Activated T-helper 2 cell treated with anti-CD3 and anti-CD28 coated beads, Interferon-gamma antibody, Interleukin-2, Interleukin-4, amounts not matched to agents 10 μg/mL and 5 μg/mL and 100 μg/mL, durations not matched to agents 14 hours and 24 hours and 36 hours (primary cell): ENCODE measurements at regions not wholly inside any gene's neighbourhood (a gene's known extent, or its start where the extent isn't known, plus 50 kb on each side); places are given as distances from the start of the nearest gene placed in this dataset.
"Not testable (repeated sequence)": the region's sequence is repeated elsewhere in the genome, so short reads cannot be mapped to it uniquely, and the experiment has no call there.

Experiments
- DNase-seq: peaks from one replicate; pipeline ENCODE4 v3.0.0; 2021; ENCODE audit warnings: low spot score
- H3K27ac Mint-ChIP-seq: one replicate; pipeline ENCODE4 v1.8.0; 2021; ENCODE audit warnings: mixed read lengths
- H3K27me3 Mint-ChIP-seq: one replicate; pipeline ENCODE4 v1.8.0; 2021; ENCODE audit warnings: low read depth, mixed read lengths
- H3K36me3 Mint-ChIP-seq: one replicate; pipeline ENCODE4 v1.8.0; 2021; ENCODE audit warnings: low read depth, mixed read lengths
- H3K4me1 Mint-ChIP-seq: one replicate; pipeline ENCODE4 v1.8.0; 2021; ENCODE audit warnings: low read depth, mixed read lengths
- H3K4me3 Mint-ChIP-seq: one replicate; pipeline ENCODE4 v1.8.0; 2021; ENCODE audit warnings: low read depth, mild to moderate bottlenecking, moderate library complexity, mixed read lengths
- H3K9me3 Mint-ChIP-seq: one replicate; pipeline ENCODE4 v1.8.0; 2021; ENCODE audit warnings: mixed read lengths
- intact Hi-C: fragments of 100-400 bp; cut with micrococcal nuclease; formaldehyde crosslinking; loops from one replicate; pipeline ENCODE4 v1.15.1; 2023

DNA sequence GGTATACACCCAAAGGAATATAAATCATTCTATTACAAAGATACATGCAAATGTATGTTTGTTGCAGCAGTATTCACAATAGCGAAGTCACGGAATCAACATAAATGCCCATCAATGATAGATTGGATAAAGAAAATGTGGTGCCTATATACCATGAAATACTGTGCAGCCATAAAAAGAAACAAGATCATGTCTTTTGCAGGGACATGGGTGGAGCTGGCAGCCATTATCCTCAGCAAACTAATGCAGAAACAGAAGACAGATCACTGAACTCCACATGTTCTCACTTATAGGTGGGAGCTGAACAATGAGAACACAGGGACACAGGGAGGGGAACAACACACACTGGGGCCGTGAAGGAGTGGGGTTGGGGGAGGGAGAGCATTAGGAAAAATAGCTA is 315.2 kb downstream of the CPS1 start:
- H3K27me3 Mint-ChIP-seq, H3K4me1 Mint-ChIP-seq, H3K36me3 Mint-ChIP-seq, DNase-seq, H3K27ac Mint-ChIP-seq, H3K9me3 Mint-ChIP-seq, H3K4me3 Mint-ChIP-seq, intact Hi-C loops: not testable (repeated sequence)

- intact Hi-C loops = no loop called here
- no peak for DNase-seq
- H3K27ac Mint-ChIP-seq = no peak overlapping the region
- H3K4me3 Mint-ChIP-seq = no peak overlapping the region
- H3K9me3 Mint-ChIP-seq = no peaks in the 10 kb centered on the region
- no peaks in the 10 kb centered on the region for H3K36me3 Mint-ChIP-seq
- H3K4me1 Mint-ChIP-seq = no peaks in the 10 kb centered on the region
- H3K27me3 Mint-ChIP-seq = no peaks in the 10 kb centered on the region
Measured at GRCh38 chr2:210873631-210874030, 317.2 kb downstream of the CPS1 start.

GRCh38 chr2:210884227-210884626 is 327.8 kb downstream of the CPS1 start:
- Mint-ChIP-seq H3K4me1 (no peaks in the 10 kb centered on the region), H3K36me3 (no peaks in the 10 kb centered on the region), H3K4me3 (no peak overlapping the region), H3K27me3 (no peaks in the 10 kb centered on the region), H3K9me3 (peaks cover 6% of the 10 kb centered on the region), H3K27ac (no peak overlapping the region)
- DNase-seq = no peak
- intact Hi-C loops = no loop called here

DNA sequence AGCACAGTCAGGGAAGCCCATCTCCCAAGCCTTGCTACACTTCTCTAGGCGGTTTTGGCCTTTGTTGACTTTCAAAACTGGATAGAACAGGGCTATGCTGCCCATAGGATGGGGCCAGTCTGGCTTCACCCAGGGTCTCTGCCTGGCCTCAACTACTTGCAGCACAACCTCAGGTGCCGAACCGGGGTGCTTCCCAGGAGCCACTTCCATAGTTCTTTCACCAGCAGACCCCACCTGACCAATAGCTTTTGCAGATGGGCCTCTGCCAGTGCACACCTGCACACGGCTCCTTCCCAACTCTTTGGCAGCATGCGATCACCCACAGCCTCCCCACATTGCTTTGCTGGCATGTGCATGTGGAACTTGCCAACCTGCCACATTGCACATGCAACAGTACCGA is 331.6 kb downstream of the CPS1 start:
- intact Hi-C loops = no loop called here
- Mint-ChIP-seq H3K4me3 (no peak overlapping the region), H3K27me3 (no peaks in the 10 kb centered on the region), H3K27ac (no peak overlapping the region), H3K36me3 (no peaks in the 10 kb centered on the region), H3K4me1 (no peaks in the 10 kb centered on the region), H3K9me3 (peaks cover 6% of the 10 kb centered on the region)
- no peak for DNase-seq

- H3K9me3 Mint-ChIP-seq = peaks cover 5% of the 10 kb centered on the region
- no peaks in the 10 kb centered on the region for H3K36me3 Mint-ChIP-seq
- H3K4me1 Mint-ChIP-seq = no peaks in the 10 kb centered on the region
- H3K27ac Mint-ChIP-seq = no peak overlapping the region
- intact Hi-C loops = no loop called here
- no peak for DNase-seq
- no peak overlapping the region for H3K4me3 Mint-ChIP-seq
- no peaks in the 10 kb centered on the region for H3K27me3 Mint-ChIP-seq
Measured at GRCh38 chr2:210895132-210895531, 338.7 kb downstream of the CPS1 start.

GRCh38 chr2:210899131-210899530 is 342.7 kb downstream of the CPS1 start:
- no peaks in the 10 kb centered on the region for H3K4me1 Mint-ChIP-seq
- no peaks in the 10 kb centered on the region for H3K27me3 Mint-ChIP-seq
- H3K9me3 Mint-ChIP-seq = peaks cover 5% of the 10 kb centered on the region
- no peak overlapping the region for H3K27ac Mint-ChIP-seq
- no peaks in the 10 kb centered on the region for H3K36me3 Mint-ChIP-seq
- H3K4me3 Mint-ChIP-seq = no peak overlapping the region
- intact Hi-C loops = no loop called here
- DNase-seq = no peak

GRCh38 chr2:210901326-210901725 is 344.9 kb downstream of the CPS1 start:
- no peak overlapping the region for H3K27ac Mint-ChIP-seq
- H3K9me3 Mint-ChIP-seq = peaks cover 5% of the 10 kb centered on the region
- DNase-seq = no peak
- H3K4me1 Mint-ChIP-seq = no peaks in the 10 kb centered on the region
- no peaks in the 10 kb centered on the region for H3K27me3 Mint-ChIP-seq
- H3K4me3 Mint-ChIP-seq = no peak overlapping the region
- intact Hi-C loops = no loop called here
- no peaks in the 10 kb centered on the region for H3K36me3 Mint-ChIP-seq

DNA sequence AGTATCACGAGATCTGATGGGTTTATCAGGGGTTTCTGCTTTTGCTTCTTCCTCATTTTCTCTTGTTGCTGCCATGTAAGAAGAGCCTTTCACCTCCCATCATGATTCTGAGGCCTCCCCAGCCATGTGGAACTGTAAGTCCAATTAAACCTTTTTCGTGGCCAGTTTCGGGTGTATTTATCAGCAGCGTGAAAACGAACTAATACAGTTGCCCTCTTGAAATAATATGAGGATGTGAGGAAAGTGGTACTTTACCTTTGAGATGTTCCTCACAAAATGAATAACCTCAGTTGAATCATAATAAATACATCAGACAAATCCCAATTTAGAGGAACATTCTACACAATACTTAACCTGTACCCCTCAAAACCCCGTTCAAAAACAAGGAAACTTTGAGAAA is 356.4 kb downstream of the CPS1 start:
- Mint-ChIP-seq H3K36me3 (no peaks in the 10 kb centered on the region), H3K4me1 (no peaks in the 10 kb centered on the region), H3K27me3 (no peaks in the 10 kb centered on the region), H3K9me3 (peaks cover 10% of the 10 kb centered on the region), H3K27ac (no peak overlapping the region), H3K4me3 (no peak overlapping the region)
- no peak for DNase-seq
- intact Hi-C loops = no loop called here

DNA sequence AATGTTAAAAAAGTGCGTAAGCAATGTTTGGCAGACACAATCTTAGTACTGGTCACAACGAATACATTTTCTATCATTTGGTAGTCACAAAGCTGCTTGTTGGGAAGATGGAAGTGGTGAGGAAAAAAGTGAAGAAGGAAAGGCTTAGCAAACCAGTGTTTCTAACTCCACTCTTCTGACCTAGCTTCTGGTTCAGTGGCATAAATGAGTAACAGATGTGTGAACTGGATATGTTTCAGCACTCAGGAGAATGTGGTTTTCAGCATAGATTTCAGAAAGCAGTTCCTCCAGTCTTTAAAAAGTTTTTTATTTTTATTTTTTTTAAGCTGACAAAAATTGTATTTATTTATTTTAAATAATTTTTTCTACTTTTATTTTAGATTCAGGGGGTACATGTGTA is 357.1 kb downstream of the CPS1 start:
- H3K27me3 Mint-ChIP-seq = no peaks in the 10 kb centered on the region
- intact Hi-C loops = no loop called here
- no peaks in the 10 kb centered on the region for H3K4me1 Mint-ChIP-seq
- H3K4me3 Mint-ChIP-seq = no peak overlapping the region
- peaks cover 10% of the 10 kb centered on the region for H3K9me3 Mint-ChIP-seq
- DNase-seq = no peak
- no peaks in the 10 kb centered on the region for H3K36me3 Mint-ChIP-seq
- no peak overlapping the region for H3K27ac Mint-ChIP-seq

GRCh38 chr2:210915912-210916311 is 359.5 kb downstream of the CPS1 start:
- intact Hi-C loops = no loop called here
- Mint-ChIP-seq H3K27ac (no peak overlapping the region), H3K4me3 (no peak overlapping the region), H3K27me3 (no peaks in the 10 kb centered on the region), H3K36me3 (no peaks in the 10 kb centered on the region), H3K9me3 (peaks cover 7% of the 10 kb centered on the region), H3K4me1 (no peaks in the 10 kb centered on the region)
- DNase-seq = no peak

GRCh38 chr2:210917465-210917864 is 361.1 kb downstream of the CPS1 start:
- H3K4me3 Mint-ChIP-seq = no peak overlapping the region
- peaks cover 7% of the 10 kb centered on the region for H3K9me3 Mint-ChIP-seq
- no peaks in the 10 kb centered on the region for H3K36me3 Mint-ChIP-seq
- no peak overlapping the region for H3K27ac Mint-ChIP-seq
- intact Hi-C loops = no loop called here
- no peaks in the 10 kb centered on the region for H3K27me3 Mint-ChIP-seq
- H3K4me1 Mint-ChIP-seq = no peaks in the 10 kb centered on the region
- no peak for DNase-seq

- Mint-ChIP-seq H3K4me3 (no peak overlapping the region), H3K27me3 (no peaks in the 10 kb centered on the region), H3K27ac (no peak overlapping the region), H3K36me3 (no peaks in the 10 kb centered on the region), H3K9me3 (peaks cover 4% of the 10 kb centered on the region), H3K4me1 (no peaks in the 10 kb centered on the region)
- intact Hi-C loops = no loop called here
- no peak for DNase-seq
Measured at GRCh38 chr2:210919128-210919527, 362.7 kb downstream of the CPS1 start.

- H3K27ac Mint-ChIP-seq = no peak overlapping the region
- no peaks in the 10 kb centered on the region for H3K9me3 Mint-ChIP-seq
- H3K4me3 Mint-ChIP-seq = no peak overlapping the region
- H3K4me1 Mint-ChIP-seq = no peaks in the 10 kb centered on the region
- no peak for DNase-seq
- H3K27me3 Mint-ChIP-seq = no peaks in the 10 kb centered on the region
- intact Hi-C loops = no loop called here
- no peaks in the 10 kb centered on the region for H3K36me3 Mint-ChIP-seq
Measured at GRCh38 chr2:210922419-210922818, 366.0 kb downstream of the CPS1 start.

DNA sequence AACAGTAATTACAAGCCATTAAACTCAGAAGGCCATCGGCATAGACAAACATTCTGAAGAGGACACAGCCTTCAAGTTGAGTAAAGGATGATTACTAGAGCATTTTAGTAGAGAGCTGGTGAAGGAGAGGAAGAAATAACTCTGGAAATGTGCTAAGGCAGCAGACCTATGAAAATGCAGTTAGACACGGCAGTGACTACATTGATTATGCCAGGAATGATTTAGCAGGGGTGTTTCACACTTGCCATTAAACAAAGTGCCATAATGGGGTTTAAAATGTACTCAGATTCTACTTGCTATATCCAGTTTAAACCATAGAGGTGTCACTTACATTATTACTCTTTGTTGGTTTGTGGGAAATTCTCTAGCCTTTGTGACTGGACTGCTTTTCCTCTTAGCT is 372.3 kb downstream of the CPS1 start:
- Mint-ChIP-seq H3K36me3 (no peaks in the 10 kb centered on the region), H3K9me3 (no peaks in the 10 kb centered on the region), H3K4me1 (no peaks in the 10 kb centered on the region), H3K4me3 (no peak overlapping the region), H3K27me3 (no peaks in the 10 kb centered on the region), H3K27ac (no peak overlapping the region)
- DNase-seq = no peak
- intact Hi-C loops = no loop called here
